Liver (tissue), 7 donors: ENCODE measurements at regions not wholly inside any gene's neighbourhood (a gene's known extent, or its start where the extent isn't known, plus 50 kb on each side); places are given as distances from the start of the nearest gene placed in this dataset.

Experiments used
- DNase-seq: peaks from one replicate; pipeline ENCODE4 v3.0.0-alpha.2; 2017; ENCODE audit warnings: low spot score
- H3K27ac ChIP-seq, 2 donors: one replicate each; pipeline ENCODE4 v1.7.0; 2013; ENCODE audit warnings: inconsistent platforms in 2 of 2, low read length in 2 of 2, control low read depth in 1 of 2, low read depth in 1 of 2, mild to moderate bottlenecking in 1 of 2
- H3K27me3 ChIP-seq, 4 donors: one replicate each; pipeline versions ENCODE4 v1.6.1 to v1.7.0; 2013; ENCODE audit warnings: low read length in 3 of 4, inconsistent platforms in 1 of 4, mild to moderate bottlenecking in 1 of 4, moderate library complexity in 1 of 4; ENCODE audit not compliant: control insufficient read depth in 4 of 4, insufficient read depth in 4 of 4
- H3K36me3 ChIP-seq, 4 donors: one replicate each; pipeline versions ENCODE4 v1.6.1 to v1.7.0; 2013; ENCODE audit warnings: low read length in 3 of 4, mild to moderate bottlenecking in 3 of 4, low read depth in 1 of 4, moderate library complexity in 1 of 4; ENCODE audit not compliant: control insufficient read depth in 4 of 4, insufficient read depth in 3 of 4
- H3K4me1 ChIP-seq, 4 donors: one replicate each; pipeline versions ENCODE4 v1.6.1 to v1.7.0; 2013; ENCODE audit warnings: low read length in 3 of 4, mild to moderate bottlenecking in 3 of 4, moderate library complexity in 1 of 4; ENCODE audit not compliant: control insufficient read depth in 4 of 4, insufficient read depth in 4 of 4
- H3K4me3 ChIP-seq, 3 donors: one replicate each; pipeline versions ENCODE4 v1.6.1 to v1.7.0; 2013; ENCODE audit warnings: low read length in 3 of 3, control low read depth in 1 of 3, low read depth in 1 of 3, mild to moderate bottlenecking in 1 of 3
- H3K9ac ChIP-seq, 2 donors: one replicate each; pipeline ENCODE4 v1.7.0; 2013; ENCODE audit warnings: low read length in 2 of 2, mild to moderate bottlenecking in 2 of 2, moderate library complexity in 2 of 2, control low read depth in 1 of 2, low read depth in 1 of 2
- H3K9me3 ChIP-seq, 4 donors: one replicate each; pipeline versions ENCODE4 v1.6.1 to v1.7.0; 2013; ENCODE audit warnings: low read length in 3 of 4; ENCODE audit not compliant: control insufficient read depth in 4 of 4
- EGR1 ChIP-seq, 2 donors: IDR thresholded peaks; 2 replicates each; pipeline ENCODE4 v1.6.1; 2016 to 2018; ENCODE audit warnings: antibody characterized with exemption in 2 of 2, low read depth in 2 of 2
- FOXA1 ChIP-seq: IDR thresholded peaks from 2 replicates; pipeline ENCODE4 v1.6.1; 2016; ENCODE audit warnings: antibody characterized with exemption
- FOXA2 ChIP-seq: IDR thresholded peaks from 2 replicates; pipeline ENCODE4 v1.6.1; 2016; ENCODE audit warnings: antibody characterized with exemption
- GABPA ChIP-seq, 2 donors: IDR thresholded peaks in 1 of 2; conservative IDR thresholded peaks in 1 of 2; 2 replicates each; pipeline ENCODE4 v1.6.1; 2016; ENCODE audit warnings: antibody characterized with exemption in 2 of 2, mild to moderate bottlenecking in 1 of 2, moderate library complexity in 1 of 2
- HNF4A ChIP-seq, 2 donors: conservative IDR thresholded peaks; 2 replicates each; pipeline ENCODE4 v1.6.1; 2016; ENCODE audit warnings: antibody characterized with exemption in 2 of 2, mild to moderate bottlenecking in 2 of 2
- HNF4G ChIP-seq: IDR thresholded peaks from 2 replicates; pipeline ENCODE4 v1.6.1; 2016; ENCODE audit warnings: antibody characterized with exemption
- JUND ChIP-seq, 2 donors: IDR thresholded peaks; 2 replicates each; pipeline ENCODE4 v1.6.1; 2016; ENCODE audit warnings: antibody characterized with exemption in 2 of 2
- NR2F2 ChIP-seq: IDR thresholded peaks from 2 replicates; pipeline ENCODE4 v1.6.1; 2016; ENCODE audit warnings: antibody characterized with exemption
- RXRA ChIP-seq, 2 donors: IDR thresholded peaks; 2 replicates each; pipeline ENCODE4 v1.6.1; 2017 to 2018; ENCODE audit warnings: antibody characterized with exemption in 2 of 2, mild to moderate bottlenecking in 1 of 2
- SP1 ChIP-seq: IDR thresholded peaks from 2 replicates; pipeline ENCODE4 v1.6.1; 2018; ENCODE audit warnings: antibody characterized with exemption, mild to moderate bottlenecking
- TAF1 ChIP-seq: conservative IDR thresholded peaks from 2 replicates; pipeline ENCODE4 v1.6.1; 2016; ENCODE audit warnings: antibody characterized with exemption, mild to moderate bottlenecking
- YY1 ChIP-seq: IDR thresholded peaks from 2 replicates; pipeline ENCODE4 v1.6.1; 2016; ENCODE audit warnings: antibody characterized with exemption, mild to moderate bottlenecking
- WGBS: extraction: QIAGEN DNeasy Blood & Tissue Kit; methylation state at CpG from one replicate; pipeline ENCODE4 v1.1.7; 2013; 5-methylcytosine and 5-hydroxymethylcytosine counted together
- TF ChIP-seq, protein P1 (sequence below): IDR thresholded peaks from 2 replicates; pipeline ENCODE4 v1.6.1; 2016; ENCODE audit warnings: antibody characterized with exemption
- TF ChIP-seq, protein P2 (sequence below): IDR thresholded peaks from 2 replicates; pipeline ENCODE4 v1.6.1; 2016; ENCODE audit warnings: antibody characterized with exemption
- TF ChIP-seq, protein P3 (sequence below): IDR thresholded peaks from 2 replicates; pipeline ENCODE4 v1.6.1; 2016; ENCODE audit warnings: antibody characterized with exemption, mild to moderate bottlenecking
- TF ChIP-seq, protein P4 (sequence below): IDR thresholded peaks from 2 replicates; pipeline ENCODE4 v1.6.1; 2016; ENCODE audit warnings: antibody characterized with exemption
- donor health status: healthy.
- donor health status: healthy.
- donor health status: healthy.
- donor health status: healthy.

DNA sequence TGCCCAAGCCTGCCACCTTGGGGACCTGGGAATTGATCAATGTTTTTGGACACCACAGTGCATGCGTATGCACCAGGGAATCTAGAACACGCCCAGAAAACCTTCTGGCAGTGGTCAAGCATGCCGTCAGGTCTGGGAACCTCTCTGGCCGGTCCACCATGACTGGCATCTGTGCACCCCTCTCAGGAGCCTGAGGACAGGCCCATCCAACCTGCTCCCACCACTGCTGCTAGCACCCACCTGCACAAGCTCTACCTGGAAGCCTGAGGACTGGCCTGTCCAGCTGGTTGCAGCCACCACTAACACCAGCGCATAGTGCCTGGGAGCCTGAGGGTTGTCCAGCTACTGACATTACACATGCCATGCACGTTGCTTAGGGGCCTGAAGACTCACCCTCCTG is 162.1 kb upstream of the GALNTL6 start:
- H3K4me1 ChIP-seq, result no peaks in the 10 kb centered on the region
- TF ChIP-seq, protein P1, sequence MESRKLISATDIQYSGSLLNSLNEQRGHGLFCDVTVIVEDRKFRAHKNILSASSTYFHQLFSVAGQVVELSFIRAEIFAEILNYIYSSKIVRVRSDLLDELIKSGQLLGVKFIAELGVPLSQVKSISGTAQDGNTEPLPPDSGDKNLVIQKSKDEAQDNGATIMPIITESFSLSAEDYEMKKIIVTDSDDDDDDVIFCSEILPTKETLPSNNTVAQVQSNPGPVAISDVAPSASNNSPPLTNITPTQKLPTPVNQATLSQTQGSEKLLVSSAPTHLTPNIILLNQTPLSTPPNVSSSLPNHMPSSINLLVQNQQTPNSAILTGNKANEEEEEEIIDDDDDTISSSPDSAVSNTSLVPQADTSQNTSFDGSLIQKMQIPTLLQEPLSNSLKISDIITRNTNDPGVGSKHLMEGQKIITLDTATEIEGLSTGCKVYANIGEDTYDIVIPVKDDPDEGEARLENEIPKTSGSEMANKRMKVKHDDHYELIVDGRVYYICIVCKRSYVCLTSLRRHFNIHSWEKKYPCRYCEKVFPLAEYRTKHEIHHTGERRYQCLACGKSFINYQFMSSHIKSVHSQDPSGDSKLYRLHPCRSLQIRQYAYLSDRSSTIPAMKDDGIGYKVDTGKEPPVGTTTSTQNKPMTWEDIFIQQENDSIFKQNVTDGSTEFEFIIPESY, result no peak
- TF ChIP-seq SP1, result no peak
- peaks cover 0 to 2% (median 0%) of the 10 kb centered on the region in 4 donors for H3K27me3 ChIP-seq
- no peak overlapping the region for H3K4me3 ChIP-seq
- H3K9me3 ChIP-seq, result peaks cover 0 to 4% (median 0%) of the 10 kb centered on the region in 4 donors
- H3K36me3 ChIP-seq, result no peaks in the 10 kb centered on the region
- WGBS, result 79% methylated on average over 6 of the region's 6 CpGs
- no peak for DNase-seq
- H3K27ac ChIP-seq, result no peak overlapping the region
- H3K9ac ChIP-seq, result no peak overlapping the region

DNA sequence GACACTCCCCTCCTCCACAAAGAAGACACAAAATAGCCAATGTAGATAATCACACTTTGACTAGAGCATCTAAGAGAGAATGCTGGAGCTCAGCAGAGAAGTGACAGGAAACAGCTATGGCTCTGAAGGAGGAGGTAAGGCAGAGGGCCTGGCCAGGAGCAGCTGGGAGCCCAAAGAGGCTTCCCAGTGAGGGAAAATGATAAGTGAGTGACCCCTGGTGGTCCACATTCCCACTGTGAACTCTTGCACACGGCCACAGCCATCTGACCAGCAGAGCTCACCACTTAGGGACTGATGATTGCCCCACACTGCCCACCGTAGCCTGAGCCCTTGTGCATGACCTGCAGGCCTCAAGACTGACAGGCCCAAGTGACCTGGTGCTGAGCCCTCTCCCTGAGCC is 162.7 kb upstream of the GALNTL6 start:
- 54% methylated on average over 2 of the region's 2 CpGs for WGBS
- no peak for DNase-seq
- H3K9ac ChIP-seq, result no peak overlapping the region
- peaks cover 0 to 2% (median 0%) of the 10 kb centered on the region in 4 donors for H3K27me3 ChIP-seq
- H3K4me1 ChIP-seq, result no peaks in the 10 kb centered on the region
- no peak overlapping the region for H3K27ac ChIP-seq
- TF ChIP-seq TAF1 (no peak), EGR1 (IDR thresholded peaks at IDR 0.05; ENCODE audit: low read depth in 2 of 2) (no peak), GABPA (IDR thresholded peaks at IDR 0.05 in 1 of 2, conservative IDR thresholded peaks at IDR 0.05 in 1 of 2) (no peak), JUND (IDR thresholded peaks at IDR 0.05) (no peak), RXRA (IDR thresholded peaks at IDR 0.05) (no peak), YY1 (no peak), SP1 (no peak), NR2F2 (no peak), HNF4A (conservative IDR thresholded peaks at IDR 0.05) (no peak), FOXA2 (no peak), HNF4G (no peak), FOXA1 (no peak)
- TF ChIP-seq, protein P2, sequence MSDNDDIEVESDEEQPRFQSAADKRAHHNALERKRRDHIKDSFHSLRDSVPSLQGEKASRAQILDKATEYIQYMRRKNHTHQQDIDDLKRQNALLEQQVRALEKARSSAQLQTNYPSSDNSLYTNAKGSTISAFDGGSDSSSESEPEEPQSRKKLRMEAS, result no peak
- TF ChIP-seq, protein P3, sequence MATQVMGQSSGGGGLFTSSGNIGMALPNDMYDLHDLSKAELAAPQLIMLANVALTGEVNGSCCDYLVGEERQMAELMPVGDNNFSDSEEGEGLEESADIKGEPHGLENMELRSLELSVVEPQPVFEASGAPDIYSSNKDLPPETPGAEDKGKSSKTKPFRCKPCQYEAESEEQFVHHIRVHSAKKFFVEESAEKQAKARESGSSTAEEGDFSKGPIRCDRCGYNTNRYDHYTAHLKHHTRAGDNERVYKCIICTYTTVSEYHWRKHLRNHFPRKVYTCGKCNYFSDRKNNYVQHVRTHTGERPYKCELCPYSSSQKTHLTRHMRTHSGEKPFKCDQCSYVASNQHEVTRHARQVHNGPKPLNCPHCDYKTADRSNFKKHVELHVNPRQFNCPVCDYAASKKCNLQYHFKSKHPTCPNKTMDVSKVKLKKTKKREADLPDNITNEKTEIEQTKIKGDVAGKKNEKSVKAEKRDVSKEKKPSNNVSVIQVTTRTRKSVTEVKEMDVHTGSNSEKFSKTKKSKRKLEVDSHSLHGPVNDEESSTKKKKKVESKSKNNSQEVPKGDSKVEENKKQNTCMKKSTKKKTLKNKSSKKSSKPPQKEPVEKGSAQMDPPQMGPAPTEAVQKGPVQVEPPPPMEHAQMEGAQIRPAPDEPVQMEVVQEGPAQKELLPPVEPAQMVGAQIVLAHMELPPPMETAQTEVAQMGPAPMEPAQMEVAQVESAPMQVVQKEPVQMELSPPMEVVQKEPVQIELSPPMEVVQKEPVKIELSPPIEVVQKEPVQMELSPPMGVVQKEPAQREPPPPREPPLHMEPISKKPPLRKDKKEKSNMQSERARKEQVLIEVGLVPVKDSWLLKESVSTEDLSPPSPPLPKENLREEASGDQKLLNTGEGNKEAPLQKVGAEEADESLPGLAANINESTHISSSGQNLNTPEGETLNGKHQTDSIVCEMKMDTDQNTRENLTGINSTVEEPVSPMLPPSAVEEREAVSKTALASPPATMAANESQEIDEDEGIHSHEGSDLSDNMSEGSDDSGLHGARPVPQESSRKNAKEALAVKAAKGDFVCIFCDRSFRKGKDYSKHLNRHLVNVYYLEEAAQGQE, result no peak
- TF ChIP-seq, protein P4, sequence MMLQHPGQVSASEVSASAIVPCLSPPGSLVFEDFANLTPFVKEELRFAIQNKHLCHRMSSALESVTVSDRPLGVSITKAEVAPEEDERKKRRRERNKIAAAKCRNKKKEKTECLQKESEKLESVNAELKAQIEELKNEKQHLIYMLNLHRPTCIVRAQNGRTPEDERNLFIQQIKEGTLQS, result no peak
- TF ChIP-seq, protein P1, result no peak
- no peak overlapping the region for H3K4me3 ChIP-seq
- no peaks in the 10 kb centered on the region for H3K36me3 ChIP-seq
- peaks cover 0 to 4% (median 0%) of the 10 kb centered on the region in 4 donors for H3K9me3 ChIP-seq
